Ovary (tissue), 3 donors: ENCODE measurements at regions not wholly inside any gene's neighbourhood (a gene's known extent, or its start where the extent isn't known, plus 50 kb on each side); places are given as distances from the start of the nearest gene placed in this dataset.

ENCODE experiments used
- POLR2A ChIP-seq: fragments of 450-650 bp; IDR thresholded peaks from one replicate; pipeline ENCODE4 v1.6.1; 2017; ENCODE audit warnings: antibody characterized with exemption, mild to moderate bottlenecking, moderate library complexity
- TF ChIP-seq, protein P1 (sequence below), 3 donors: fragments of 450-650 bp in 2 of 3; fragments of 200-600 bp in 1 of 3; IDR thresholded peaks; one replicate each; pipeline versions ENCODE4 v1.5.1 to v1.8.0; 2016 to 2022; ENCODE audit warnings: antibody characterized with exemption in 3 of 3, mild to moderate bottlenecking in 1 of 3
- donor health status: DM: no; HTN: no; CAD: no.

DNA sequence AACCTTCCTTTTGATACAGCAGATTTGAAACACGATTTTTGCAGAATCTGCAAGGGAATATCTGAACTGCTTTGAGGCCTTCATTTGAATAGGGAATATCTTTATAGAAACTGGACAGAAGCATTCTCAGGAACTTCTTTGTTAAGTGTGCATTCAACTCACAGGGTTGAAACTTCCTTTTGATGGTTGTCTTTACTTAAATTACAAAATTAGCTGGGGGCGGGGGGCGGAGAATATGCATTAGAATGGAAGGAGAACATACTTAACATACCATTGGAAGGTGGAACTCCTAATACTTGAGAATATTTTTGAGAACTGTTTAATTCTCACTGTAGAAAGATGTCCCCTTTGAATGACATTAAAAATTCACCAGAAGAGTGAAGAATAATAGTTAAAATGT, 104.4 kb downstream of the TRIM51G start:
- TF ChIP-seq, protein P1, sequence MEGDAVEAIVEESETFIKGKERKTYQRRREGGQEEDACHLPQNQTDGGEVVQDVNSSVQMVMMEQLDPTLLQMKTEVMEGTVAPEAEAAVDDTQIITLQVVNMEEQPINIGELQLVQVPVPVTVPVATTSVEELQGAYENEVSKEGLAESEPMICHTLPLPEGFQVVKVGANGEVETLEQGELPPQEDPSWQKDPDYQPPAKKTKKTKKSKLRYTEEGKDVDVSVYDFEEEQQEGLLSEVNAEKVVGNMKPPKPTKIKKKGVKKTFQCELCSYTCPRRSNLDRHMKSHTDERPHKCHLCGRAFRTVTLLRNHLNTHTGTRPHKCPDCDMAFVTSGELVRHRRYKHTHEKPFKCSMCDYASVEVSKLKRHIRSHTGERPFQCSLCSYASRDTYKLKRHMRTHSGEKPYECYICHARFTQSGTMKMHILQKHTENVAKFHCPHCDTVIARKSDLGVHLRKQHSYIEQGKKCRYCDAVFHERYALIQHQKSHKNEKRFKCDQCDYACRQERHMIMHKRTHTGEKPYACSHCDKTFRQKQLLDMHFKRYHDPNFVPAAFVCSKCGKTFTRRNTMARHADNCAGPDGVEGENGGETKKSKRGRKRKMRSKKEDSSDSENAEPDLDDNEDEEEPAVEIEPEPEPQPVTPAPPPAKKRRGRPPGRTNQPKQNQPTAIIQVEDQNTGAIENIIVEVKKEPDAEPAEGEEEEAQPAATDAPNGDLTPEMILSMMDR (IDR thresholded peaks at IDR 0.05), result no peak
- no peak for TF ChIP-seq POLR2A
